ENCODE measurements at regions not wholly inside any gene's neighbourhood (a gene's known extent, or its start where the extent isn't known, plus 50 kb on each side); places are given as distances from the start of the nearest gene placed in this dataset.

- no peak for TF ChIP-seq CTCF (IDR thresholded peaks at IDR 0.05; ENCODE audit: insufficient read depth, low read length, poor library complexity, severe bottlenecking)
- TF ChIP-seq EZH2phosphoT487 (conservative IDR thresholded peaks at IDR 0.05; ENCODE audit: low read length) = no peak
These were observed 271.5 kb upstream of the C1orf87 start for GRCh38 chr1:60345049-60345448.

Measured in SU-DHL-6 (cell line).